ENCODE measurements at regions not wholly inside any gene's neighbourhood (a gene's known extent, or its start where the extent isn't known, plus 50 kb on each side); places are given as distances from the start of the nearest gene placed in this dataset.

DNA sequence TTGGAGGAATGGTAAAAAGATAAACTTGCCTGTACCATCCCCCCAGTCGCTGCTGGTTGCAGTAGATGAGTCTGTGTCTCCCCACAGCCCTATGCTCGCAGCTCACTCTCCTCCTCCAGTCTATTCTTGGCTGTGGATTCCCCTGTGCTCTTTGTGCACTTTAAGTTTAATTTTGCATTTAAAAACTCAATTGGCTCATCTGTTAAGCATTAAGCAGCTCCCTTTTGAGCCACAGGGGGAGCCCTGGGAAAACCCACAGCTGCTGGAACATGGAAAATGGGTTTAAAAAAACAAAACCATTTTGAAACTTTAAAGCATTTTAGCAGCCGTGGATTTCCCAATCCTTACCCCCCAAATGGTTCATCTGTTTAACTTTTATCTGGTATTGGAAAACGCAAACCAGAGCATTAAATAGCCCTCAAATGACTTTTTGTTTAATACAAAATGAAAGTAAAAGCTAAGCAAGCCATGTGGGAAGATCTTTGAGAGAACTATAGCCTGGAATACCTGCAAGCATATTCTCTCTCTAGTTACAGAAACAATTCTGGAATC is 536.9 kb downstream of the ZIC1 start:
- Histone ChIP-seq H3K18ac (ENCODE audit: low read depth, low read length) (peak overlapping the region; percentile 61; the same call in 1 of the 2 replicates), H3K9me3 (ENCODE audit: control insufficient read depth, insufficient read depth, low read length) (no peaks in the 10 kb centered on the region), H4K5ac (ENCODE audit: low read depth, low read length) (peak overlapping the region; percentile 70; the same call in 1 of the 2 replicates), H3K4me2 (ENCODE audit: low read depth, low read length) (peak overlapping the region; percentile 93), H4K20me1 (ENCODE audit: insufficient read depth, low read length) (no peaks in the 10 kb centered on the region), H2AFZ (replicated peaks; ENCODE audit: low read length, poor library complexity) (peak overlapping the region; percentile 82), H3K9me1 (ENCODE audit: insufficient read depth, low read length) (no peaks in the 10 kb centered on the region), H3K4me1 (ENCODE audit: control insufficient read depth, insufficient read depth, low read length) (peaks cover 11% of the 10 kb centered on the region), H3K4me3 (ENCODE audit: insufficient read depth, low read depth, low read length) (peak overlapping the region; percentile 50; the same call in 1 of the 2 replicates), H3K27me3 (ENCODE audit: control insufficient read depth, insufficient read depth, low read length) (no peaks in the 10 kb centered on the region), H4K91ac (ENCODE audit: insufficient read depth, low read depth, low read length) (peak overlapping the region; percentile 65; the same call in 1 of the 2 replicates), H2AK5ac (ENCODE audit: low read depth, low read length) (no peak overlapping the region), H3K4ac (ENCODE audit: low read depth, low read length) (peak overlapping the region; percentile 59; the same call in 1 of the 2 replicates), H3K9ac (ENCODE audit: low read depth, low read length) (peak overlapping the region; percentile 66), H4K8ac (ENCODE audit: low read depth in 2 of 2, low read length in 2 of 2) (peak overlapping the region; percentile 41 to 89), H2AK9ac (replicated peaks; ENCODE audit: low read depth, low read length, poor library complexity) (no peak overlapping the region), H3K56ac (ENCODE audit: extremely low read depth, insufficient read depth, low read length) (peak overlapping the region; percentile 81), H2BK20ac (ENCODE audit: low read depth, low read length) (peak overlapping the region; percentile 84), H2BK120ac (ENCODE audit: low read depth, low read length) (peak overlapping the region; percentile 85), H2BK5ac (ENCODE audit: low read depth, low read length, poor library complexity, severe bottlenecking) (peak overlapping the region; percentile 92), H3K14ac (replicated peaks; ENCODE audit: low read depth, low read length) (peak overlapping the region; percentile 92; the same call in 1 of the 2 replicates), H3K27ac (ENCODE audit: insufficient read depth, low read length) (peak overlapping the region; percentile 84; the same call in 1 of the 2 replicates), H3K23ac (ENCODE audit: low read depth, low read length) (no peak overlapping the region; the same call in 1 of the 2 replicates), H3K36me3 (ENCODE audit: control insufficient read depth, insufficient read depth, low read length) (no peaks in the 10 kb centered on the region), H2BK15ac (ENCODE audit: low read depth, low read length) (peak overlapping the region; percentile 53; the same call in 1 of the 3 replicates), H3K79me1 (ENCODE audit: low read depth in 1 of 2, low read length in 2 of 2) (no peaks in the 10 kb centered on the region)
- BruUV-seq (replicated peaks): no TSS peak
- no CpG with 5 or more reads among the region's 4 CpGs for WGBS, 2 experiments (ENCODE audit: extremely low coverage in 2 of 2, insufficient read length in 1 of 2)
- dilution Hi-C loops (cut with HindIII; ENCODE audit: low sequenced_read_pairs, unreplicated experiment) (no loop called here), intact Hi-C loops (cut with micrococcal nuclease) (loop anchor here (2.0 kb wide), 1 partner anchor 131 kb away; no protein-coding TSS in a partner anchor), in situ Hi-C loops (cut with MboI; ENCODE audit: low sequenced_read_pairs) (loop anchor here (25.0 kb wide), 1 partner anchor 991 kb away; no protein-coding TSS in a partner anchor)
- ChIA-PET POLR2A (ENCODE audit: unreplicated experiment) (interaction anchor here (0.6 kb wide), 1 partner anchor 1319 kb away, joined by 3 read pairs; no protein-coding TSS in a partner anchor), CTCF (interaction anchor here (0.5 to 2.3 kb wide), 6 partner anchors 9 to 120 kb away, joined by 3 to 8 read pairs (median 4); no protein-coding TSS in a partner anchor)
- DNase-seq: peak; percentile 95
- peak; percentile 91 for ATAC-seq (ENCODE audit: low read depth)
- no peak for TF ChIP-seq NFE2L2 (IDR thresholded peaks at IDR 0.05; ENCODE audit: low read depth, low read length)
- no peak for TF ChIP-seq POLR2A (IDR thresholded peaks at IDR 0.05; ENCODE audit: low read depth, low read length)
- TF ChIP-seq ELK1 (IDR thresholded peaks at IDR 0.05; ENCODE audit: borderline replicate concordance, low read depth, low read length): no peak
- TF ChIP-seq, protein P1, sequence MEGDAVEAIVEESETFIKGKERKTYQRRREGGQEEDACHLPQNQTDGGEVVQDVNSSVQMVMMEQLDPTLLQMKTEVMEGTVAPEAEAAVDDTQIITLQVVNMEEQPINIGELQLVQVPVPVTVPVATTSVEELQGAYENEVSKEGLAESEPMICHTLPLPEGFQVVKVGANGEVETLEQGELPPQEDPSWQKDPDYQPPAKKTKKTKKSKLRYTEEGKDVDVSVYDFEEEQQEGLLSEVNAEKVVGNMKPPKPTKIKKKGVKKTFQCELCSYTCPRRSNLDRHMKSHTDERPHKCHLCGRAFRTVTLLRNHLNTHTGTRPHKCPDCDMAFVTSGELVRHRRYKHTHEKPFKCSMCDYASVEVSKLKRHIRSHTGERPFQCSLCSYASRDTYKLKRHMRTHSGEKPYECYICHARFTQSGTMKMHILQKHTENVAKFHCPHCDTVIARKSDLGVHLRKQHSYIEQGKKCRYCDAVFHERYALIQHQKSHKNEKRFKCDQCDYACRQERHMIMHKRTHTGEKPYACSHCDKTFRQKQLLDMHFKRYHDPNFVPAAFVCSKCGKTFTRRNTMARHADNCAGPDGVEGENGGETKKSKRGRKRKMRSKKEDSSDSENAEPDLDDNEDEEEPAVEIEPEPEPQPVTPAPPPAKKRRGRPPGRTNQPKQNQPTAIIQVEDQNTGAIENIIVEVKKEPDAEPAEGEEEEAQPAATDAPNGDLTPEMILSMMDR (conservative IDR thresholded peaks at IDR 0.05; ENCODE audit: low read depth, low read length): peak; percentile 86
- TF ChIP-seq, protein P2, sequence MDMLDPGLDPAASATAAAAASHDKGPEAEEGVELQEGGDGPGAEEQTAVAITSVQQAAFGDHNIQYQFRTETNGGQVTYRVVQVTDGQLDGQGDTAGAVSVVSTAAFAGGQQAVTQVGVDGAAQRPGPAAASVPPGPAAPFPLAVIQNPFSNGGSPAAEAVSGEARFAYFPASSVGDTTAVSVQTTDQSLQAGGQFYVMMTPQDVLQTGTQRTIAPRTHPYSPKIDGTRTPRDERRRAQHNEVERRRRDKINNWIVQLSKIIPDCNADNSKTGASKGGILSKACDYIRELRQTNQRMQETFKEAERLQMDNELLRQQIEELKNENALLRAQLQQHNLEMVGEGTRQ (IDR thresholded peaks at IDR 0.05; ENCODE audit: low read depth, low read length): no peak
- TF ChIP-seq RCOR1 (IDR thresholded peaks at IDR 0.05; ENCODE audit: insufficient replicate concordance, low read length): no peak
- peak; percentile 54; the same call in 1 of the 2 replicates for TF ChIP-seq CEBPB (IDR thresholded peaks at IDR 0.05; ENCODE audit: low read depth, low read length)
- TF ChIP-seq FOS (IDR thresholded peaks at IDR 0.05; ENCODE audit: low read depth, low read length): no peak; the same call in 1 of the 2 replicates
- no peak for TF ChIP-seq BHLHE40 (IDR thresholded peaks at IDR 0.05; ENCODE audit: low read depth, low read length)
- TF ChIP-seq MXI1 (IDR thresholded peaks at IDR 0.05; ENCODE audit: borderline replicate concordance, low read depth, low read length): peak; percentile 32; the same call in 1 of the 2 replicates
- TF ChIP-seq CHD1 (IDR thresholded peaks at IDR 0.05; ENCODE audit: low read depth, low read length): no peak
- no peak for TF ChIP-seq MAFK (IDR thresholded peaks at IDR 0.05; ENCODE audit: low read depth, low read length)
- peak; percentile 26; the same call in 1 of the 2 replicates for TF ChIP-seq SMC3 (IDR thresholded peaks at IDR 0.05; ENCODE audit: low read depth, low read length)
- peak; percentile 54 for TF ChIP-seq RAD21 (IDR thresholded peaks at IDR 0.05; ENCODE audit: low read length)
- TF ChIP-seq RFX5 (IDR thresholded peaks at IDR 0.05; ENCODE audit: low read depth, low read length): no peak

Measured in IMR-90 (cell line).